Panc1 (cell line): ENCODE measurements at regions not wholly inside any gene's neighbourhood (a gene's known extent, or its start where the extent isn't known, plus 50 kb on each side); places are given as distances from the start of the nearest gene placed in this dataset.

ENCODE experiments used
- ATAC-seq: fragments of 200-7000 bp; cut with Tn5 transposase; 2 replicates; pipeline ENCODE4 v1.9.1; 2020; ENCODE audit warnings: mild to moderate bottlenecking, moderate library complexity
- BruUV-seq: library from RNA; stranded (reverse); fragments of 400-500 nt; replicated peaks from 2 replicates; lab custom pipeline; 2021; lab: Mats Ljungman, UMichigan
- CTCF ChIA-PET: fragments of 300-600 bp; sonication (Branson Sonifier 250); formaldehyde crosslinking; loops from one replicate; lab custom pipeline; 2022; ENCODE audit warnings: antibody characterized with exemption; lab: Charles Lee
- POLR2A ChIA-PET: fragments of 300-600 bp; sonication (Branson Sonifier 250); formaldehyde crosslinking; loops from one replicate; lab custom pipeline; 2022; ENCODE audit warnings: antibody characterized with exemption; lab: Charles Lee
- DNase-seq: peaks from one replicate; pipeline ENCODE4 v3.0.0-alpha.2; 2010; ENCODE audit warnings: low read depth, low spot score
- H3K27ac ChIP-seq: 2 replicates; pipeline ENCODE4 v1.5.1; 2011; ENCODE audit warnings: mild to moderate bottlenecking, low read length, inconsistent platforms
- H3K27me3 ChIP-seq: fragments of 200-500 bp; sonication (Bioruptor generic); 2 replicates; pipeline ENCODE4 v1.6.0; 2014; ENCODE audit warnings: low read length, inconsistent platforms; ENCODE audit not compliant: control insufficient read depth, insufficient read depth
- H3K36me3 ChIP-seq: fragments of 200-500 bp; sonication (Bioruptor generic); 2 replicates; pipeline ENCODE4 v1.5.1; 2014; ENCODE audit warnings: inconsistent platforms, mild to moderate bottlenecking, low read length, moderate library complexity; ENCODE audit not compliant: control insufficient read depth, insufficient read depth
- H3K4me1 ChIP-seq: 2 replicates; pipeline ENCODE4 v1.5.1; 2011; ENCODE audit warnings: inconsistent platforms, mild to moderate bottlenecking, low read length, moderate library complexity; ENCODE audit not compliant: control insufficient read depth, insufficient read depth
- H3K4me3 ChIP-seq, 2 experiments: 2 replicates each; pipeline ENCODE4 v1.5.1; 2011 to 2012; ENCODE audit warnings: low read depth in 2 of 2, low read length in 2 of 2, mild to moderate bottlenecking in 2 of 2, inconsistent platforms in 1 of 2, moderate library complexity in 1 of 2
- H3K9me3 ChIP-seq: fragments of 200-500 bp; sonication (Bioruptor generic); 2 replicates; pipeline ENCODE4 v1.5.1; 2014; ENCODE audit warnings: low read depth, mild to moderate bottlenecking, inconsistent platforms, low read length, moderate library complexity; ENCODE audit not compliant: control insufficient read depth, insufficient read depth
- POLR2AphosphoS5 ChIP-seq: IDR thresholded peaks from 2 replicates; pipeline ENCODE4 v1.6.1; 2012; ENCODE audit warnings: mild to moderate bottlenecking, low read depth, low read length, moderate library complexity
- SIN3A ChIP-seq: IDR thresholded peaks from 2 replicates; pipeline ENCODE4 v1.6.1; 2012; ENCODE audit warnings: low read depth, mild to moderate bottlenecking, low read length, moderate library complexity, borderline replicate concordance; ENCODE audit not compliant: insufficient read depth
- TCF7L2 ChIP-seq: IDR thresholded peaks from 2 replicates; pipeline ENCODE4 v1.6.1; 2011; ENCODE audit warnings: mild to moderate bottlenecking, low read depth, low read length, inconsistent platforms
- in situ Hi-C: cut with HindIII; loops from 2 replicates; pipeline ENCODE4 v1.10.0; 2016; ENCODE audit warnings: low sequenced_read_pairs, low pct_unique_long_range_greater_than_20kb
- intact Hi-C: fragments of 100-400 bp; cut with micrococcal nuclease; formaldehyde crosslinking; loops from one replicate; pipeline ENCODE4 v1.10.0; 2022; ENCODE audit not compliant: unreplicated experiment
- TF ChIP-seq, protein P1 (sequence below), 2 experiments: IDR thresholded peaks; 2 replicates each; pipeline ENCODE4 v1.6.1; 2011 to 2012; ENCODE audit warnings: low read depth in 2 of 2, control low read depth in 1 of 2, low read length in 1 of 2, mild to moderate bottlenecking in 1 of 2, moderate library complexity in 1 of 2; ENCODE audit not compliant: insufficient read depth in 1 of 2
- TF ChIP-seq, protein P2 (sequence below): fragments of 450-650 bp; IDR thresholded peaks from 2 replicates; pipeline ENCODE4 v1.5.1; 2017; ENCODE audit warnings: mild to moderate bottlenecking

DNA sequence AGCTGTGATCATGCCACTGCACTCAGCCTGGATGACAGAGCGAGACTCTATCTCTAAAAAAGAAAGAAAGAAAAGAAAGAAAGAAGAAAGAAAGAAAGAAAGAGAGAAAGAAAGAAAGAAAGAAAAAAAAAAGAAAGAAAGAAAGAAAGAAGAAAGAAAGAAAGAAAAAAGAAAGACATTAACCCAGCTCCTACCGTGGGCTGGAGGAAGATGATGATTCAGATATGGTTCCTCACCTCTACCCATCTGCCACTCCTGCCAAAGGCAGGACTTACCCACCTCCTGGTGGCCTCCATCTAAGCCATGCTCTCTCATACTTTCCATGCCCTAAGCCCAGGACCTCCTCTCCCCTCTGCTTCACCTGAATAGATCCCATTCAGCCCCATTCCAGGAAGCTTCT lies 93.3 kb upstream of the LHX1 start:
- BruUV-seq = no TSS peak
- no peak for DNase-seq
- POLR2A ChIA-PET = no interaction called here

DNA sequence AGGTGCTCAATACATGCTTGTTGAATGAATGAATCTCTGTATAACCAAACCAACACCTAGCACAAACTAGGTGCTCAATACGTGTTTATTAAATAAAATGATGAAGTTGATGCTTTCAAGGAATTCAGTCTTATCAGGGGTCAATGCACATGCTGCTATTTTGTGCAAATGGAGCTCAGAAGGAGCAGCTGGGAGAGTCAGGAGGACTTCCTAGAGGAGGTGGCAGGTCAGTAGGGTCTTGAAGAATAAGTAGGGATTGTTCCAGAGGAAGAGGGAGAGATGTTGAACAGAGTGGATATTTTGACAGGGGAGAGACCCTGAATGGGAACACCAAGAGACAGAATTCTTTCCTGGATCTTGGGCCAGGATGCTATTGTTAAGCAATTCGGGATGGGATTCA lies 92.7 kb upstream of the LHX1 start:
- DNase-seq (no peak), ATAC-seq (no peak)
- H3K27me3 ChIP-seq = no peaks in the 10 kb centered on the region
- no TSS peak for BruUV-seq
- H3K36me3 ChIP-seq = no peaks in the 10 kb centered on the region
- ChIA-PET POLR2A (no interaction called here), CTCF (no interaction called here)
- H3K27ac ChIP-seq = no peak overlapping the region
- H3K9me3 ChIP-seq = no peaks in the 10 kb centered on the region
- TF ChIP-seq SIN3A = no peak
- TF ChIP-seq, protein P1, sequence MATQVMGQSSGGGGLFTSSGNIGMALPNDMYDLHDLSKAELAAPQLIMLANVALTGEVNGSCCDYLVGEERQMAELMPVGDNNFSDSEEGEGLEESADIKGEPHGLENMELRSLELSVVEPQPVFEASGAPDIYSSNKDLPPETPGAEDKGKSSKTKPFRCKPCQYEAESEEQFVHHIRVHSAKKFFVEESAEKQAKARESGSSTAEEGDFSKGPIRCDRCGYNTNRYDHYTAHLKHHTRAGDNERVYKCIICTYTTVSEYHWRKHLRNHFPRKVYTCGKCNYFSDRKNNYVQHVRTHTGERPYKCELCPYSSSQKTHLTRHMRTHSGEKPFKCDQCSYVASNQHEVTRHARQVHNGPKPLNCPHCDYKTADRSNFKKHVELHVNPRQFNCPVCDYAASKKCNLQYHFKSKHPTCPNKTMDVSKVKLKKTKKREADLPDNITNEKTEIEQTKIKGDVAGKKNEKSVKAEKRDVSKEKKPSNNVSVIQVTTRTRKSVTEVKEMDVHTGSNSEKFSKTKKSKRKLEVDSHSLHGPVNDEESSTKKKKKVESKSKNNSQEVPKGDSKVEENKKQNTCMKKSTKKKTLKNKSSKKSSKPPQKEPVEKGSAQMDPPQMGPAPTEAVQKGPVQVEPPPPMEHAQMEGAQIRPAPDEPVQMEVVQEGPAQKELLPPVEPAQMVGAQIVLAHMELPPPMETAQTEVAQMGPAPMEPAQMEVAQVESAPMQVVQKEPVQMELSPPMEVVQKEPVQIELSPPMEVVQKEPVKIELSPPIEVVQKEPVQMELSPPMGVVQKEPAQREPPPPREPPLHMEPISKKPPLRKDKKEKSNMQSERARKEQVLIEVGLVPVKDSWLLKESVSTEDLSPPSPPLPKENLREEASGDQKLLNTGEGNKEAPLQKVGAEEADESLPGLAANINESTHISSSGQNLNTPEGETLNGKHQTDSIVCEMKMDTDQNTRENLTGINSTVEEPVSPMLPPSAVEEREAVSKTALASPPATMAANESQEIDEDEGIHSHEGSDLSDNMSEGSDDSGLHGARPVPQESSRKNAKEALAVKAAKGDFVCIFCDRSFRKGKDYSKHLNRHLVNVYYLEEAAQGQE (IDR thresholded peaks at IDR 0.05; ENCODE audit: insufficient read depth in 1 of 2, low read depth in 2 of 2, low read length in 1 of 2) = no peak
- TF ChIP-seq POLR2AphosphoS5 = no peak
- no peak for TF ChIP-seq TCF7L2
- TF ChIP-seq, protein P2, sequence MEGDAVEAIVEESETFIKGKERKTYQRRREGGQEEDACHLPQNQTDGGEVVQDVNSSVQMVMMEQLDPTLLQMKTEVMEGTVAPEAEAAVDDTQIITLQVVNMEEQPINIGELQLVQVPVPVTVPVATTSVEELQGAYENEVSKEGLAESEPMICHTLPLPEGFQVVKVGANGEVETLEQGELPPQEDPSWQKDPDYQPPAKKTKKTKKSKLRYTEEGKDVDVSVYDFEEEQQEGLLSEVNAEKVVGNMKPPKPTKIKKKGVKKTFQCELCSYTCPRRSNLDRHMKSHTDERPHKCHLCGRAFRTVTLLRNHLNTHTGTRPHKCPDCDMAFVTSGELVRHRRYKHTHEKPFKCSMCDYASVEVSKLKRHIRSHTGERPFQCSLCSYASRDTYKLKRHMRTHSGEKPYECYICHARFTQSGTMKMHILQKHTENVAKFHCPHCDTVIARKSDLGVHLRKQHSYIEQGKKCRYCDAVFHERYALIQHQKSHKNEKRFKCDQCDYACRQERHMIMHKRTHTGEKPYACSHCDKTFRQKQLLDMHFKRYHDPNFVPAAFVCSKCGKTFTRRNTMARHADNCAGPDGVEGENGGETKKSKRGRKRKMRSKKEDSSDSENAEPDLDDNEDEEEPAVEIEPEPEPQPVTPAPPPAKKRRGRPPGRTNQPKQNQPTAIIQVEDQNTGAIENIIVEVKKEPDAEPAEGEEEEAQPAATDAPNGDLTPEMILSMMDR = no peak
- in situ Hi-C loops = no loop called here
- intact Hi-C loops = no loop called here
- H3K4me3 ChIP-seq = no peak overlapping the region
- no peaks in the 10 kb centered on the region; the same call in 1 of the 2 replicates for H3K4me1 ChIP-seq

More for the DNA sequence above, 93.3 kb upstream of the LHX1 start:
- no peaks in the 10 kb centered on the region for H3K36me3 ChIP-seq
- H3K4me3 ChIP-seq = no peak overlapping the region
- H3K9me3 ChIP-seq = no peaks in the 10 kb centered on the region
- in situ Hi-C loops (no loop called here), intact Hi-C loops (no loop called here)
- CTCF ChIA-PET = no interaction called here
- no peak for TF ChIP-seq TCF7L2
- TF ChIP-seq, protein P2 = no peak
- TF ChIP-seq, protein P1 (IDR thresholded peaks at IDR 0.05; ENCODE audit: insufficient read depth in 1 of 2, low read depth in 2 of 2, low read length in 1 of 2) = no peak
- no peak for TF ChIP-seq POLR2AphosphoS5
- TF ChIP-seq SIN3A = no peak
- H3K27ac ChIP-seq = no peak overlapping the region
- no peaks in the 10 kb centered on the region for H3K4me1 ChIP-seq
- no peak for ATAC-seq
- no peaks in the 10 kb centered on the region for H3K27me3 ChIP-seq
